ENCODE measurements at regions not wholly inside any gene's neighbourhood (a gene's known extent, or its start where the extent isn't known, plus 50 kb on each side); places are given as distances from the start of the nearest gene placed in this dataset.
"Not testable (repeated sequence)": the region's sequence is repeated elsewhere in the genome, so short reads cannot be mapped to it uniquely, and the experiment has no call there.

- DNase-seq (ENCODE audit: low read depth in 4 of 4, low spot score in 2 of 4), result no peak
Observed at GRCh38 chr5:68070591-68071281, 144.8 kb upstream of the PIK3R1 start.

- no peak for DNase-seq (ENCODE audit: low read depth in 4 of 4, low spot score in 2 of 4)
Observed at GRCh38 chr5:68067976-68068603, 147.5 kb upstream of the PIK3R1 start.

GRCh38 chr5:68067291-68067690 lies 148.3 kb upstream of the PIK3R1 start:
- DNase-seq (ENCODE audit: low read depth in 4 of 4, low spot score in 2 of 4), result no peak

DNA sequence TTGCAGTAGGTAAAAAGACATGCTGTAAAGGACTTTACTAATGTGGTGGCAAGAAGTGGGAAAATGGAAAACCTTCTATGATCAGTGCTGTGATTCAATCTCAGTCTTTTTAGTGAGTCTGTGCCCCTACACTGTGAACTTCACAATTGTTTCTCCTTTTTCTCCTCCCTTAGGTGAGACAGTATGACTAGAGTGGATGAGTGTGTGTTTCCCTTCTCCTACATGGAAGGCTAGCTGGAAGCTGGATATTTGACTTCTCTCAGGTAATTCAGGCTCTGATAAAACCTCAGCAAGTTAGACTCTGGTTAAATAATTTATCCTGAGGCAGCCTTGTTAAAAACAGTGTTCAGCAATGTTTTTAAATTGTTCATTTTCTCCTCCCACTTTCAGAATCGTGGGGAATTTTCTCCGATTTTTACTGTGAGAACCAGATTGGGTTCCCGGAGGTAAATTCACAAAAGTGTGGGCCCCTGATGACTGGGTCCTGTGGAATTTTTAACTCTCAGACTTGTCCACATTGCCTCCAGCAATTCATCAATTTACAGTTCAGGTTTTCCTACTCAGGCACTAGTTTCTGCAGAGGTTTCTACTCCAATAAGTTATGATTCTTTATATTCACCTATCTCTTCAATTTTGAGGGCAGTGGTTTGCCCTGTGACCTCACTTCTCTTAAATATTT lies 149.1 kb upstream of the PIK3R1 start:
- DNase-seq (ENCODE audit: low read depth in 4 of 4, low spot score in 2 of 4), result no peak

DNA sequence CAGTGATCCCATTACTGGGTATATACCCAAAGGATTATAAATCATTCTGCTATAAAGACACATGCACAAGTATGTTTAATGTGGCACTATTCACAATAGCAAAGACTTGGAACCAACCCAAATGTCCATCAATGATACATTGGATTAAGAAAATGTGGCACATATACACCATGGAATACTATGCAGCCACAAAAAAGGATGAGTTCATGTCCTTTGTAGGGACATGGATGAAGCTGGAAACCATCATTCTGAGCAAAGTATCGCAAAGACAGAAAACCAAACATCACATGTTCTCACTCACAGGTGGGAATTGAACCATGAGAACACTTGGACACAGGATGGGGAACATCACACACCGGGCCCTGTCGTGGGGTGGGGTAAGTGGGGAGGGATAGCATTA lies 150.2 kb upstream of the PIK3R1 start:
- DNase-seq (ENCODE audit: low read depth in 4 of 4, low spot score in 2 of 4), result not testable (repeated sequence)

DNA sequence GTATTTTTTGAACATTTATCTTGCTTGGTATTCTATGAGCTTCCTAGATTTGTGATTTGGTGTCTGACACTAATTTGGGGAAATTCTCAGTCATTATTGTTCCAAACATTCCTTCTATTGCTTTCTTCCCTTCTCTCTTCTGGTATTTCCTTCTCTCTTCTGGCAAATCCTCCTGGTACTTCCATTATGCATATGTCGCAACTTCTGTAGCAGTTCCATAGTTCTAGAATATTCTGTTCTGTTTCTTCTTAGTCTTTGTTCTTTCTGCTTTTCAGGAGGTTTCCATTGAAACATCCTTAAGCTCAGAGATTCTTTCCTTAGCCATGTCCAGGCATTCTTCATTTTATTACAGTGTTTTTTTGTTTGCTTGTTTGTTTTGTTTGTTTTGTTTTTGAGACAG lies 155.2 kb upstream of the PIK3R1 start:
- no peak for DNase-seq (ENCODE audit: low read depth in 4 of 4, low spot score in 2 of 4)

DNA sequence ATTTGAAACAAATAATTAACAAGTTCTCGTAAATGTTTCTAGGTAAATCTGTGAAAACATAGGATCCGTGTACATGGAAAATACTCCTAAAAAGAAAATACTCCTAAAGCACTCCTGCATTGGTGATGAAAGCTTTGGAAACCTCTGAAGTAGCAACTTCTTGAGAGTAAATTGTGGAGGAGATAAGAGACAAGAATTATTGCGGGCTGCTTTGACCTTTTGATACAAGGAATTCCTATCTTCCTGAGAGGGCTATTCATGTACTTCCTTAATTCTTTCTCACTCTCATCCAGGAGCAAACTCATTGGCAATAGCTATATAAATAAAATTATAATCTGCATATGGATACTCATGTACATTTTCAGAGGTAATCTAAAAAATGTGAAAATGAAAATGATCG lies 158.4 kb upstream of the PIK3R1 start:
- no peak for DNase-seq (ENCODE audit: low read depth in 4 of 4, low spot score in 2 of 4)

GRCh38 chr5:68055686-68056085 lies 159.9 kb upstream of the PIK3R1 start:
- no peak for DNase-seq (ENCODE audit: low read depth in 4 of 4, low spot score in 2 of 4)

- DNase-seq (ENCODE audit: low read depth in 4 of 4, low spot score in 2 of 4), result no peak
Observed at GRCh38 chr5:68054638-68055037, 160.9 kb upstream of the PIK3R1 start.

- no peak for DNase-seq (ENCODE audit: low read depth in 4 of 4, low spot score in 2 of 4)
Observed at GRCh38 chr5:68053202-68053601, 162.4 kb upstream of the PIK3R1 start.

DNA sequence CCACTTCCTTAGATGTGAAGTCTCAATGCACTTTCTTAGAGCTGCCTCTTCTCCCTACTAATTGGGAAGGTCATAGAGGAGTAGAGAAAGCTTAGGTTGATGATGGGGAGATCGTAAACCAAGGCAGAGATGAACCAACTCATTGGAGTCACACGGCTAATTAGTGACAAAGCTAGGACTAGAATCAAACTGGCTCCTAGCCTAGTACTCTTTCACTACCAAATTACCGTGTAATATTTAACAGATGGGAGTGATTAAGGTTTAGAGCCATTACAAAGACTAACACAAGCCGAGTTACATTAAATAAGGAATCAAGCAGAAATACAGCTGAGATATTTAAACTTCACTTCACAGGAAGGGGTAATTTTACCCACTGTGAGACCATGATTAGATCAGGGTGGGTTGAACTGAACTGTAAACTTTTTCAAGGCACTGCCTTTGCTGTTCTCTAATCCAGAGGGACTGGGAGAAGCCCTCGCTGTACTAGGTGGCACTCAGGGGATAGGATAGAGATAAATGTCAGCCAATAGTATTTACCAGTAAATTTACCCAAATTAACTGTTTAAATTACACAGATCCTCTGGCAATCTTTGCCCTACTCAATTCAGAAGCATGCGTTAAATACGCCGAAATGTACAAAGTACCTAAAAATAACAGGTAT lies 166.4 kb upstream of the PIK3R1 start:
- DNase-seq (ENCODE audit: low read depth in 4 of 4, low spot score in 2 of 4), result no peak

- DNase-seq (ENCODE audit: low read depth in 4 of 4, low spot score in 2 of 4), result no peak
Observed at GRCh38 chr5:68048516-68048915, 167.0 kb upstream of the PIK3R1 start.

DNA sequence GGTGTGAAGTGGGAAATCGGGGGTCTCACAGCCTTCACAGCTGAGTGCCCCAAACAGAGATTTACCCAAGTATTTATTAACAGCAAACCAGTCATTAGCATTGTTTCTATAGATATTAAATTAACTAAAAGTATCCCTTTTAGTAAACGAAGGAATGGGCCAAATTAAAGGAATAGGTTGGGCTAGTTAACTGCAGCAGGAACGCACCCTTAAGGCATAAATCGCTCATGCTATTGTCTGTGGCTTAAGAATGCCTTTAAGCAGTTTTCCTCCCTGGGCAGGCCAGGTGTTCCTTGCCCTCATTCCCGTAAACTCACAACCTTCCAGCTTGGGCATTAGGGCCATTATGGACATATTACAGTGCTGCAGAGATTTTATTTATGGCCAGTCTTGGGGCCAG lies 167.5 kb upstream of the PIK3R1 start:
- not testable (repeated sequence) for DNase-seq (ENCODE audit: low read depth in 4 of 4, low spot score in 2 of 4)

DNA sequence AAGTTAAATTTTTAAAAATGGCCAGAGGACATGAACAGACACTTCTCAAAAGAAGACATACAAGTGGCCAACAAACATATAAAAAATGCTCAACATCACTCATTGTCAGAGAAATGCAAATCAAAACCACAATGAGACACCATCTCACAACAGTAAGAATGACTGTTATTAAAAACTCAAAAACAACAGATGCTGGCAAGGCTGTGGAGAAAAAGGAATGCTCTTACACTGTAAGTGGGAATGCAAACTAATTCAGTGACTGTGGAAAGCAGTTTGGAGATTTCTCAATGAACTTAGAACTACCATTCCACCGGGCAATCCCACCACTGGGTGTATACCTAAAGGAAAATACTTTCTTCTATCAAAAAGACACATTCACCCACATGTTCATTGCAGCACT lies 168.5 kb upstream of the PIK3R1 start:
- no peak for DNase-seq (ENCODE audit: low read depth in 4 of 4, low spot score in 2 of 4)

DNA sequence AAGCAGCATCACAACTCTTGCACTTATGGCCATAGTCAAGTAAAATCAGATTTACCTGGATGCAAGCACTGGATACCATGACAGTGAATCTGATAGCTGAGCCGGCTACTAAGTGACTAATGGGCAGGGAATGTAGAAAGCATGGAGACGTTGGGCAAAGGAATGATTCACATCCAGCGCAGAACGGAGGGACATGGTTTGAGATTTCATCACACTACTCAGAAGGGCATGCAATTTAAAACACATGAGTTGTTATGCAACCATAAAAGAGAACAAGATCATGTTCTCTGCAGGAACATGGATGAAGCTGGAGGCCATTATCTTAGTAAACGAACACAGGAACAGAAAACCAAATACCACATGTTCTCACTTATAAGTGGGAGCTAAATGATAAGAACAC lies 169.1 kb upstream of the PIK3R1 start:
- DNase-seq (ENCODE audit: low read depth in 4 of 4, low spot score in 2 of 4), result no peak

GRCh38 chr5:68041293-68041692 lies 174.3 kb upstream of the PIK3R1 start:
- DNase-seq (ENCODE audit: low read depth in 4 of 4, low spot score in 2 of 4), result no peak

DNA sequence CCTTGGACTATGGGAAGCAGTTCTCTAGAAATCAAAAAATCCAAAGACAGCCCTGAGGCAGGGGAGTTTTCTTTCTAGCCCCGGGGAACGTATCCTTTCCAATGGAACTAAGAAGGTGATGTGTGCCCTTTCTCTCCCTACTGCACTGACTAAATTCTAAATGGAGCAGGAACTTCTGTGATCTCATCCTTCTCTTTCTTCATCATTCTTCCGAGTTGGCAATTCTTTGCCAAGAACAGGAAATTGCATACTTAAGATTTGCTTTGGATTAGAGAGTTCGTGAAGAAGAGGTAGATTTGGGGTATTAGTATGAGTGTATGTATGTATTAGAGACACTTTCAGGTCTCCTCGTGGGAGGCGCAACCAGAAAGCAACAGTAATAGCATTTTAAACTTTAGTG lies 178.0 kb upstream of the PIK3R1 start:
- no peak for DNase-seq (ENCODE audit: low read depth in 4 of 4, low spot score in 2 of 4)

- DNase-seq (ENCODE audit: low read depth in 4 of 4, low spot score in 2 of 4), result no peak
Observed at GRCh38 chr5:68033961-68034571, 181.5 kb upstream of the PIK3R1 start.

DNA sequence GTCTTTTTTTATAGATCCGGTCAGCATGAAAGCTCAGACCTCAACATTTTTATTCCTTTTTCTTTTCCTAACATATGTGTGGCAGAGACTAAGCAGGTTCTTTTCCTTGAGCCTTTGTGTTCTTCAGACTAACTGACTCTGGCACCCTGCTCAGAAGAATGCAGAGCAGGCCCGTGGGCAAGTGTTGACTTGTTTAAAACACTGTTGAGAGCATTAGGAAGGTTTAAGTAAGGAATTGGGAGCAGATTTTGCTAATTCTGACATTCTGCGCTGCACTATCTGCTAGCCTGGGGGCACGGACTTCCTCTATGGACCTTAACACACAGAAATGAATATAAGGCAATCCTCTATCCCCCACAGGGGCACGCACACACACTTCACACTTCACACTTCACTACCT lies 182.5 kb upstream of the PIK3R1 start:
- DNase-seq (ENCODE audit: low read depth in 4 of 4, low spot score in 2 of 4), result no peak

DNA sequence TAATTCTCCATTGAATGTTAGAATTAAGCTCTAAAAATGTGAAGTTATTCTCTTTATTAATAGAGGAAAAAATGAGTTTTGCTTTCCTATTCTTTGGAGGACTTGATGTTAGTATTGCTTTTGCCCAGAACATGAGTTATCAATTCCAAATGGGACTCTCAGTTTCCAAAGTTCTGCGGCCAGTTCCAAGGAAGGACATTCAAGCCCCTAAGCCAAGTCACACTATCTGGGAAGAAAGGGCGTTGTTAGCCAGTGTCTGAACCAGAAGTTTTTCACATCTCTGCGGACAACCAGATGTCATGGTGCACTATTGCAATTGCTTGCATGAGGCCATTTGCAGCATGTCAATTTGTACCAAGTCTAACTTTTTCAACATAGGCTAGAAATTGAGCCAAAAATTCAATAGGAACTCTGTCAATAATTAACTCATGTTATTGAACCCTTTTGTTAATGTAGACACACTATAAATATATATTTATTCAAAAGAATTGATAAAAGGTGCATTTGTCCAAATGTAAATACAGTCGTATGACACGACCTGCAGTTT lies 183.3 kb upstream of the PIK3R1 start:
- DNase-seq (ENCODE audit: low read depth in 4 of 4, low spot score in 2 of 4), result no peak
